EH (cell line): ENCODE measurements at regions not wholly inside any gene's neighbourhood (a gene's known extent, or its start where the extent isn't known, plus 50 kb on each side); places are given as distances from the start of the nearest gene placed in this dataset.

ENCODE experiments used
- DNase-seq: peaks from one replicate; pipeline ENCODE4 v3.0.0-alpha.2; 2015; ENCODE audit warnings: low read depth

DNA sequence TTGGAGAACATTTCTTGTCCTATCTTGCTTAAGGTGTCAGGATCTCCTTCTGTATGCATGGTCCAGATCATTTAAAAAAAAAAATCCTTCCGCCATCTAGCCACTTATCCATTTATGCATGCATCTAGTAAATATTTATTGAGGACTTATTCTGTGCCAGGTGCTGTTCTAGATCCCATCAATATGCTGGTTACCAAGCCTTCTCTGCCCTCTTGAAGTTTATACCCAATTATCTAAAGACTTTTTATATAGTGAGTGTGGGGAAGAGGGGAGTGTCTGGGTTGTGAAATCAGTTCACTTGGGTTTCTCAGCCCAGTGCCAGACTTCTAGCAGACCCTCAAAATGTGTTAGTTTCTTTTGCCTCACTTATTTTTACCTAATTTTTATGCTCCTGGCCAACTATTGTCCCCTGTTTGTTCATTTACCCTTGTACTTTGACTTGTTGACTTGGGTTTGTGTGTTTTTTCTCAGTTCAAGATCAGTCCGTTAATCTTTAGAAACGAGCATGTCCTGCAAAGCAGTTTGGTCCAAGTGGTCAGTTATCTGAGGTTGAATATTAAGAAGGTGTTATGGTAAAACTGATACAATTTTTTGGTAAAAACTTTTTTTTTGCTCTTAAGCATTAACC, 488.9 kb downstream of the PCNX1 start:
- DNase-seq: no peak

DNA sequence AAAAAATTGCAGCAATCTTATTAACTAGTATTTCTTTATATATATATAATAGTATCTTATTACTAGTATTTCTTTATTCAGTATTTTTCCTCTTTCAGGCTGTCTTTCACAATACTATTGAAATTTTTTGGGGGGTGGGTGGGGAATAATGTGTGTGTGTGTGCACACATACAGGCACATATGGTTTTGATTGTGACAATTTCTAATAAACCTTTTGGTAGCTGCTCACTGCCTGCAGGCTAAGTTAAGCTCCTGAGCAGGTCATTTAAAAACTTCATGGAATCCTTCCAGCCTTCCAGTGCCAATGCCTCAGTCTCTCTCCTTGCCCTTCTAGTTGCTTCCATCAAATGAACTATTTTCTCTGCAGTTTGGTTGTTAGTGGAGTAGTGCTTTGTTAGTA, 490.1 kb downstream of the PCNX1 start:
- DNase-seq: peak; percentile 61

DNA sequence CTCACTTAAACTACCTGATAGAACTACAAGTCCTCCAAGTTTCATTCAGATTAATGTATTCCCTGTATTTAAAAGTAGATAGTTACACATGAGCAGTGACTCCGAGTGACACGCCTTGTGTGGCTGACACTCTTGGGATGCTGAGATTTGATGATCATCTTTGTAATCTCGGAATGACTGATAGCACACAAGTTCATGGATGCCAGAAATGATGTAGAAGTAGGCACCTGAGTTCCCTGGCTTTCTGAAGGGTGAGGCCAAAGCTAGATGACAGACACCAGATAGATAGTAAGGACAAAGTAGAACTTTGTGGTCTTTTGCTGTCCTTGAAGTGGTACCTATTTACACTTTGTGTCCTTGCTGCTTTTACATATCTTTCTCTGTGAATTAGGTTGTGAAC, 491.2 kb downstream of the PCNX1 start:
- no peak for DNase-seq

DNA sequence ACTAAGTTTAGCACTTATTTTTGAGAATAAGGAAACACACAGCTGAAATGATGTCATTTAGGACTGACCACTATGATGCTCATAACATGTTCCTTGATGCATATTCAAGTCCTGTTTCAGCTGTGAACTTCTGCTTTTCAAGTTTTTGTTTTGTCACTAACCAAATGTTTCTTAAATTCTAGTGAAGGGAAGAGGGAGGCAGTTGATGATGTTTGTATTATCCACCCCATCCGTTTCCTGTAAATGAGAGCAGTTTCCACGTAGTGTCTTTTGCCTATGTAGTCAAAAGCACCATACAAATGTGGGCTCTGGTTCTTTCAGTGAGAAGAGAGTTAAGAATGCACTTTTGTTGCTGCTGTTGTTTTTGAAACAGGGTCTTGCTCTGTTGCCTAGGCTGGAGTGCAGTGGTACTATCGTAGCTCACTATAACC, 491.8 kb downstream of the PCNX1 start:
- DNase-seq: no peak

DNA sequence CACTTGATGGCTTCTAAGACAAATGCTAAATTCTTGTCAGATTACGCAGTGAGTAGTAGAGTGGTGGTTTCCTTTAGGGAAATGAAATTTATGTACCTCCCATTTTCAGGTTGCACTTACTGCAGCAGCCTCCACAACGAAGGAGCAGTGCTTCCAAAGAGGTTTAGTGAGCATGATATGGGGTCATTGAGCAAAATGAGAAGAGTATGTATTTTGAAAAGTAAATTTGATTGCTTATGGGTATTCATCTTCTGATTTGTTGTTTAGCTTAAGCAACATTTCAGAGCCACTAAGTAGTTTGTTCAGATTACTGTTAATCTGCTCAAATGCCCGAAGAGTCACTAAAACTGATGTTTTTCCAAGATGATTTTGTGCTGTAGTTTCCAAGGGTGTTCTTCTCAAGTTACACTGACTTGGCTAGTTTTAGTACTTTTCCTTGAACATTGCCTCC, 493.6 kb downstream of the PCNX1 start:
- DNase-seq: peak; percentile 36

DNA sequence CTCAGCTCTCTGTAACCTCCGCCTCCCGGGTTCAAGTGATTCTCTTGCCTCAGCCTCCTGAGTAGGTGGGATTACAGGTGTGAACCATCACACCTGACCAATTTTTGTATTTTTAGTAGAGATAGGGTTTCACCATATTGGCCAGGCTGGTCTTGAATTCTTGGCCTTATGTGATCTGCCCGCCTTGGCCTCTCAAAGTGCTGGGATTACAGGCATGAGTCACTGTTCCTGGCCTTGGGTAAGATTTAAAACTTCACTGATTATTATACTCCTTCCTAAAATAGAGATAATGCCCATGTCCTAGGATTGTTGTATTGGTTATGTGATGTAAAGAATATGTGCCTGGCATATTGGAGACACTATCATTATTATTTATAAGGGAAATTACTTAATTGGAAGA, 495.2 kb downstream of the PCNX1 start:
- DNase-seq: peak; percentile 63

DNA sequence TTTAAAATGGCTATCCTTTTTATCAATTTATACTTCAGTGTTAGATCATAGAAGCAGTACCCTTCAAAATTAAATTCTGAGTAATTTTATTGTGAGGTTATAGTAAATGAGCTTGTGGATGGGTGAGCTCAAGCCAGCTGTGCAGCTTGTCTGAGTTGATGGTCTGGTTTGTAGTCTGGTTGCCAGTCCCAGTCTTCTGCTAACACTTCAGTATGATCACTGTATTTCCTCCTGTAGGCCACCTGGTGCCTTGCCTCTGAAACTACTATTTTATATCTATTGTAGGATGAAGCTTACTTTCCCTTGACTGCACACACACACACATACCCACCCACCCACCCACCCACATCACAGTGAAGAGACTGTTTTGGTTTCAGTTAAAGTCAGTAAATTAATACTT, 496.4 kb downstream of the PCNX1 start:
- DNase-seq: peak; percentile 39

DNA sequence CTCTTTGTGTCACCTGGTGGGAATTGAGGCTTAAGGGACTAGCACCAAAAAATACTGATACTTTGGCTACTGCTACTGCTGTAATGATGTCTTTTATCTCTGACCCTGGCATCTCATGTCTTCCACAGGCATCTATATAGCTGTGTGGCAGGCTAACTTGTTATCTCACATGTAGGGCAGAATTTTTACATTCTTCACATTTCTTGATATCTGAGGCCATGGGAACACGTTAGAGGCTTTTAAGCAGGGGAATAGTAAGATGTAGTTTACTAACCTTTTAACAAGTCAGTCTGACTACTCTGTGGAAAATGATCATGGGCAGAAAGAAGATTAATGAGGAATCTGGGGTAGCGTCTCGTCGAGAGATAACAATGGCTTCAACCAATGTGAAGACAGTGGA, 498.4 kb downstream of the PCNX1 start:
- no peak for DNase-seq

DNA sequence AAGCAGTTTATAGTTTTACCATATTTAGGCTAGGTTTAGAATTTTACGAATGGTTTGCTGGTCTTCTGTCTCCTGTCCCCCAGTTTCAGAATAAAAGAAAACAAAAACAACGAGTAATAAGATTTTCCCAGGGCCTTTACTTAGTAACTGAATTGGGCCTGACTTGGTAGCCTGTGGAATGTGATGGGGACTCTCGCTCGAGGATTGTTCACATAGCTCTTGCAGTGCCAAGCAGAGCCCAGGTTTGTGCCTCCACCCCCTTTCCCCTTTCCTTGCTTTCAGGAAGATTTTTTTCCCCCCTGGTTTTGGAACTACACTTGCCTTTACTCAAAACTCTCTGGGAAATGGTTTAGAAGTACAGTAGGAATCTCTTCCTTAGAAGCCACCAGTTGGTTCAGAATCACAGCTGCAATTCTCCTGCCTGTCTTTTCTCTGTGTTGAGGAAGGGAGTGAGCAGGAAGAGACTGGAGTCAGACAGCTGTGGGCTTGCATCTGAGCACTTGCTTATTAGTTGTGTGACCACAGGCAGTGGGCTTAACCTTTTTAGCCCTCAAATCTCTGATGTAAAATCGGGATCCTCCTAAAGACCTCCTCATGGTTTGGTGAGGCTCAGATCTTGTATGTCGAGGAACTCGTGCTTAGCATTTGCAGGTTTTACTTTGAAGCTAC, 501.2 kb downstream of the PCNX1 start:
- peak; percentile 66 for DNase-seq

DNA sequence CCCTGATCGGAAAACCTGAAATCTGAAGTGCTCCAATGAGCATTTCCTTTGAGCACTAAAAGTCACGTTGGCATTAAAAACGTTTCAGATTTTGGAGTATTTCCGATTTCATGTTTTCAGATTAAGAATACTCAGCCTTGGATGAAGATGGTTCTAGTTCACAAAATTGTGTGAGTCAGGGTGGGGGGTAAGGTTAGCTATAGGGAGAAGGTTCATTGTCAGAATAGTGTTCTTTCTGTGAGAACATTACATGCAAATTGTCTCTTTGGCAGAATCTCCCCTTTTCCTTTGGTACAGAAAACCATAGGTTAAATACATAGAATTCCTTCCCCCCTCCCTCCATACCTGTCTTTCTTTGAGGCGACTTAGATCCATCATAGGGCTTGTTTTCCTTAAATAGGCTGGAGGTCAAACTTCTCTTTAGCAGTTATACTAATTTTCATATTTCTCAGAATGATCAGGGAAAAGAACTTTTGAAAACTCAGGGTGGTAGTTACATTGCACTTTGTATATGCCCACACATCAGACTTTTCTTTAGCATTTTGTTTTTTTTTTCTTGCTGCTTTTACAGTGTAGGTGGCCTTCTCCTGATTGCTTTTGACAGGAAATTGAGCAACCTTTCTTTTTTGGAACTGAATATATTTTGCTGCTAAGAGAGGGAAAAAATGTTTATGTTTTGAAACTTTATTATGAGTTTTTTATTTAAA, 503.5 kb downstream of the PCNX1 start:
- DNase-seq: peak; percentile 36

DNA sequence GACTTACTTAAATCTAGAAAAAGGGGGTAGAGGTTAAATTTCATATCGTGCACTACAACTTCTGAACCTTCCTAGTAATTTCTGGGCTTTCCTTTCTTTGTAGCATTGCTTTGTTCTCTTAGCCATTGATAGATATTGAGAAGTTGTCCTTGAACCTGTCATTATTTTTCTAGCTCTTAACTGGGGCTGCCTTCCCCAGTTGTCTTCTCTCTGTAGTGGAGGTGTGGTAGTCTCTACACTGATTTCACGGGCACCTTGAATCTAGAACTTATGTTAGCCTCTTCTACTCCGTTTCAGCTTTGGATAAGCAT, 504.0 kb downstream of the PCNX1 start:
- no peak for DNase-seq

DNA sequence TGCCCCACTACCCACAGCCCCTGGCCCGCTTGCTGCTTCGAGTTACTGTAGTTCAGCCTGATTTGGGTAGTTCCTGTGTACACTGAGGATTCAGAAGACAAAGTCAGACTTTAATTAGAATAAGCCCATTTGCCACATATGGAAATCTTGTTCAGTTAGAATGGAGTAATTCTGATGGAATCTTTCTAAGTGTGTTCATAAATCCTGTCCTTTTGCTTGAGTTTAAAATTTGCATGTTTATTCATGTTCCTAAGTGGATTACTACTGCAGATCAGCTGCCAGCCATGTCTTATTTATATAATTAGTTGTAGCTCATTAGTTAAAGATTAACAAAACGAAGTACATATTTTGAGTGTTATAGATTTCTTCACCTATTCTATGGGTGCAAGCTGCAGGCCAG, 504.5 kb downstream of the PCNX1 start:
- peak; percentile 51 for DNase-seq

DNA sequence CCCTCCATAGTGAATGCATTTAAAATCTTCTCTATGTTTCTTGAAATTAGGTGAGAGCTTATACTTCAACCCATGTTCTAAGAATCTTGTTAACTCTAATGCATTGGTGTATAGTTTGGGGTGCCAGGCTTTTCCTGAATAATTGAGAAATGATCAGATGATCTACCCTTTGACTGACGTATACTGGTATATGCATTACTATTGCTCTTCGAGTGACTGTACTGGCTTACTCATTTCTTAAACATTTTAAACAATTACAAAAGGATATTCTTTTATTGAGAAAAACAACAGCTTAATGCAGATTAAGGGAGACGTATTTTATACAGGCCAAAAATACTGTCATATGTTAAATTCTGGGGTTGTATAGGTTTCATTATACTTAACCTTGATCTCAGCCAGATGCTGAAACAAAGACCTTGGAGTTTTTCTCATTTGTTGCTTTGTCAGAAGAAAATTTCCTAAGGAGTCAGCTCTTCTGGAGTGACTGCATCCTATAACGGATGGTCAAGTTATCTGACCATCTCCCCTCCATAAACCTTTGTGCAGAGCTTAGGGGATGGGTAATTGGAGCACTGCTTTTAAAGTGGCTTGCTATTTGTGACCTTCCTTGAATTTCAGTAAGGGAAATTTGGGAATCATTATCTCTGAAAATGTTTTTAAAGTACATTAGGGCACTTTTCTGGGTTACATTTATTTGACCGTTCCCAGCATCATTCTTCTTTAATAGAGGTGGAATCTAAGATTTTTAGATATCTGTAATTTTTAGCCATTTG, 507.6 kb downstream of the PCNX1 start:
- peak; percentile 80 for DNase-seq

DNA sequence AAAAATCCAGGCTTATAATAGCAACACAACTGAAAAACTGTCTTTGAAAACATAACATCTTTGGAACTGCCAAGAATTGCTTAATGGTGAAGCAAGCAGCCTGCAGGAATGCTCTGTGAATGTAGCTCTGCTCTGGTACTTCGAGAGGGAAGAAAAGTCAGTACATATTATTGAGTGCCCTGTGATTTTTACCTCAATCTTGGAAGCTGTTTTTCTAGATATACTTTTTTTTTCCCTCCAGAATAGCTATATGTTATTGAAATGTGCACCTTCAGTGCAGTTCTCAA, 508.1 kb downstream of the PCNX1 start:
- DNase-seq: peak; percentile 89

DNA sequence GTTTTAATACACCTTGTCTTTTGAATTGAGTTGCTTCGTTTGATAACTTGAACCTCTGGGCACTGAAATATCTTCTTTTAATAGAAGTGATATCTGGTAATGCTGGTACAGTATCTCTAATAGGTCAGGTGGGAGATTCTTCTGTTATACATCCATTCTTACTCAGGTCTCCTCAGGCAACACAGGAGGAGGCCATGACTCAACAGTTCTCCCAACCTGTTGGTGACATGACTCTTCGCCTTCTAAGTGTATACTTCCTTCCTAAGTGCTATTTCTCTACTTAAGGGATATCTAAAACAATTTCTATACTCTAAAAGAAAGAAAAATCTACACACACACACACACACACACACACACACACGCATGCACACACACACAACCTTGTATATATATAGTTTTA, 509.1 kb downstream of the PCNX1 start:
- DNase-seq: peak; percentile 29

DNA sequence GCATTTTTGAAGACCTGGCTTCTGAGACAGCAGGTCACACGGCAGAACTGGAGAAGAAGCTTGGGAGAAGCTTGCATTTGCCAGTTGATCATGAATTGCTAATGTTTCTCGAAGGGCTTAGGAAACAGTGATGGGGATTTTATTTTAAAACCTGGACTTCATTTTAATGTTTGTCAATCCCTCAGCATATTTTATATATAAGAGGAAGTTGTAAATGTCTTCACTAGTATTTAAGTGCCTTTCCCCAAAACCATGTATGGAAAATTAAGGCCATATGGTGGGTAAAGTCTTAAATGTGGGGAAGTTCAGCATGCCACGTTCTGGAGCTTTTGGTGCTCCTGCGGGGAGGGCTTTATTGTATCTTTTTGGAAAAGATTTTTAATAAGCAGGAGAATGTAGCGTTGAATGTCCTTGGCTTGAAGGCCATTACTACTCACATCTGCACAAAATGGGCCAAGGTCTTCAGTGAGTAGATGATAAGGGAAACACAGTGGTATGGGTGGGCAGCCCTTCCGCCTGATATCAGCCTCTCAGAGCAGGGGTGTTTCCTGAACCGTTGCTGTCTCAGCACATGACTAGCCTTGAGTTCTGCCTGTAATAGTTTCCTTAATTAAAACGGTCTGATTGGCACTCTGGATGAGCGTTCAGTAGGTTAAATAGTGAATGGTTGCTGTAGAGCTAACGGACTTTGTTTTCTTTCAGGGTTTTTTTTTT, 511.4 kb downstream of the PCNX1 start:
- no peak for DNase-seq

DNA sequence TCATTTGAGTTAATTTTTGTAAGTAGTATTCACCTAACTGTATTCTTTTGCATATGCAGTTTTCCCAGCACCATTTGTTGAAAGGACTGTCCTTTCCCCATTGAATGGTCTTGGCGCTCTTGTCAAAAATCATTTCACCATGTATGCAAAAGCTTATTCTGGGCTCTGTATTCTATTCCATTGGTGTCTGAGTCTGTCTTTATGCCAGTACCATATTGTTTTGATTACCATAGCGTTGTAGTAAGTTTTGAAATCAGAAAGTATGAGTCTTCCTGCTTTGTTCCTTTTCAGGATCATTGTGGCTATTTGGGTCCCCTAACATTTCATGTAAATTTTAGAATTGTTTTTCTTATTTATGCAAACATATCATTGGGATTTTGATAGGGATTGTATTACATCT, 508.7 kb upstream of the RGS6 start:
- no peak for DNase-seq

DNA sequence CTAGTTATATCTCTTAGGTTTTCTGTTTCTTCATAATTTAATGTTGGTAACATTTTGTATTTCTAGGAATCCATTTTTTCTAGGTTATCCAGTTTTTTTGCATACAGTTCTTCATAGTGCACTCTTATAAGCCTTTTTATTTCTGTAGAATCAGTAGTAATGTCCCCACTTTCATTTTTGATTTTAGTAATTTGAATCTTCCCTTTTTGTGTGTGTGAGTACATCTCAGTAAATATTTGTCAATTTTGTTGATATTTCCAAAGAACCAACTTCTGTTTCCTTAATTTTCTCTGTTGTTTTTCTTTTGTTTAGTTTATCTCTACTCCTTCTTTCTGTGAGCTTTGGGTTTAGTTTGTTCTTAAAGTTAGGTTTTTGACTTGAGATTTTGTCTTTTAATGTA, 507.3 kb upstream of the RGS6 start:
- DNase-seq: no peak

DNA sequence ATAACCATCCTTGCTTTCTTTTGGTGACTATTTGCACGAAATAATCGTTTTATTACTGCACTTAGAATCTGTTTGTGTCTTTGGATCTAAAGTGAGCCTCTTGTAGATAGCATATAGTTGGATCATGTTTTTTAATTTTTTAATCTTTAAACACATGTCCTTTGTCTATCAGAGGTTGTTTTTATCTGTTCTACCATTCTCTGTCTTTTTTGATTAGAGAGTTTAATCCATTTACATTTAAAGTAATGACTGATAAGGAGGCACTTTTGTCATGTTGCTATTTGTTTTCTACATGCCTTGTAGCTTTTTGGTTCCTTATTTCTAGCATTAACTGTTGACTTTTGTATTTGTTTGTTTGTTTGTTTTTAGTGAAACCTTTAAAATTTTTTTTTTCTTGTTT, 506.2 kb upstream of the RGS6 start:
- no peak for DNase-seq

DNA sequence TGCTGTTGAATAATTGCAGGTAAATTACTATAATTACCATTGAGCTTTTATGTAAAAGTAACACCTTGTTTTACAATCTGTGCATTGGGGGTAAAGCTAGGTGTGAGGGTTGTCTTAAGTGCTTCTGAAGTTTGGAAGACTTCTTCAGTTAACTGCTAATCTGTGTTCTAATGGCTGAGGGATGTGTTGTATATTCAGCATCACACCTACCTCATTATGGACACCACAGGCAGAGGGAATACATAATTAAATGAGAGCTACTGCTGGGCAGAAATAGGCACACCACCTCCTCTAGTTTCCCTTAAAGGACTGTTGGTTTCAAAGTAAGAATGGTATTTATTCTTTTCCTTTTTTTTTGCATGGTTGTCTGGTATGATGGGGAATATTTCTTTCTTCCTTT, 502.3 kb upstream of the RGS6 start:
- no peak for DNase-seq

DNA sequence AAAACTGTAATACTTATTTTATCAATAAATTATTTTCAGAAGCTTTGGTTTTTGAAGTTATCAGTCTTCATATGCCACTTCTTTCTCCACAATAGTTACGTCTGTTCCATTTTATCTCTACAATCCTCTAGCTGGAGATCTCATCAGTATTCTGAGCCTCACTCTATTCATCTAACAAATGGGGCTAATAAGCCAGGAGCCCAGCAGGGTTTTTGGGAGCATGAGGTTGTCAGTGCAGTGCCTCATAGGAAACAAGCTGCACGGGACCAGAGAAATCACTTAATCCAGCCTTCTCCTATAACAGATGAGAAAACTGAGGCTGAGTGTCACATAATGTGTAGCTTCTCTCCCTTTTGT, 501.9 kb upstream of the RGS6 start:
- no peak for DNase-seq

DNA sequence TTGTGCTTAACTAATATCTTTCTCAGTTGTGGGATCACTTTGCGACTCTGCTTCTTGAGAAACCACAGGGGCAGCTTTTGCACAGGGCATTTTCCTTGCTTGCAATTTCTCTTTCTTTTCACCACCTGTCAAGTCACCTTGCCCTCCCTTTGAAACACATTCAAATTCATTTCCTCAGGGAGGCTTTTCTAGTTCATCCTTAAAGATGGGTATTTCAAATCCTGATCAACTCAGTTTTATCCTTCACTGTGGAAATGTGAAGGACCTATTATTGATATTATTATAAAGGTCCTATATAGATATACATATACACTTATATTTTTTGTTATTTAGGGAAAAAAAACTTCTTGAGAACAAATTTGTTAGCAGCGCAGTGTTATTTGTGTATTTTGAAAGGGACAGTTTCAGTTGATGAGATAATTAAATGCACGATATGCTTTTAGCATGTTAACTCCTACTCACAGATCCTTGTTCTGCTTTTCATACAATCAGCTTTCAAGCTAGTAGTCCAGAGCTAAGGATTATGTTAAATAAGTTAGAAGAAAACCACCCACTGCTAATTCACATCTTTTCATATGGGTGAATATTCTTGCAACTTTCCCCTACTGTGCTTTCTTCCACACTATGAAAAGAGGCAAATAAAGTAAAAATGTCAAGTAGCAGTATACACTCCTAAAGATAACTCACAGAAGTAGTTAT, 501.4 kb upstream of the RGS6 start:
- DNase-seq: no peak
